ENCODE measurements at regions not wholly inside any gene's neighbourhood (a gene's known extent, or its start where the extent isn't known, plus 50 kb on each side); places are given as distances from the start of the nearest gene placed in this dataset.

DNA sequence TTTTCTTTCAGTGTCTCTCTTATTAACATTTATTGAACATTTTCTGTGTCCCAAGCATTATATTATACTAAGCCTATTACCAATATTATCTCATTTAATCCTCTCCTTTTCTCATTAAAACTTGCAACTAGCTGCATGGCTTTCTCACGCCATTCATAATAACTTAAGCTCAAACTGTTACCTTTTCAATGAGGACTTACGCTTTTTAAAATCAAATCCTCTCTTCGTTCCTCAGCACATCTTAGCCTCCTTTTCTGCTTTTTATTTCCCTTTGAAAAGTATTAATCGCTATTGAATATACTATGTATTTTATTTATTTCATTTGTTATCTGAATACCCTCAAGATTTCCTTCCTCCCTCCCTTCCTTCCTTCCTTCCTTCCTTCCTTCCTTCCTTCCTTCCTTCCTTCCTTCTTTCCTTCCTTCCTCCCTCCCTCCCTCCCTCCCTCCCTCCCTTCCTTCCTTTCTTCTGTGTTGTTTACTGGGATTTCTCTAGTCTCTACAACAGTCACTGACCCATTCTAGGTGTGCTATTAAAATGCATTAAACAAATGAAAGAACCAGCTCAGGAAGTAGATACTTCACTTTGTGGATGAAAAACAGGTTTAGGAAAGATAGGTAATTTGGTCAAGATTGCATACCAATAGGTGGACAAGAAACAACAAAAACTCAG, 294.1 kb upstream of the TUT7 start:
- TF ChIP-seq, protein P1, sequence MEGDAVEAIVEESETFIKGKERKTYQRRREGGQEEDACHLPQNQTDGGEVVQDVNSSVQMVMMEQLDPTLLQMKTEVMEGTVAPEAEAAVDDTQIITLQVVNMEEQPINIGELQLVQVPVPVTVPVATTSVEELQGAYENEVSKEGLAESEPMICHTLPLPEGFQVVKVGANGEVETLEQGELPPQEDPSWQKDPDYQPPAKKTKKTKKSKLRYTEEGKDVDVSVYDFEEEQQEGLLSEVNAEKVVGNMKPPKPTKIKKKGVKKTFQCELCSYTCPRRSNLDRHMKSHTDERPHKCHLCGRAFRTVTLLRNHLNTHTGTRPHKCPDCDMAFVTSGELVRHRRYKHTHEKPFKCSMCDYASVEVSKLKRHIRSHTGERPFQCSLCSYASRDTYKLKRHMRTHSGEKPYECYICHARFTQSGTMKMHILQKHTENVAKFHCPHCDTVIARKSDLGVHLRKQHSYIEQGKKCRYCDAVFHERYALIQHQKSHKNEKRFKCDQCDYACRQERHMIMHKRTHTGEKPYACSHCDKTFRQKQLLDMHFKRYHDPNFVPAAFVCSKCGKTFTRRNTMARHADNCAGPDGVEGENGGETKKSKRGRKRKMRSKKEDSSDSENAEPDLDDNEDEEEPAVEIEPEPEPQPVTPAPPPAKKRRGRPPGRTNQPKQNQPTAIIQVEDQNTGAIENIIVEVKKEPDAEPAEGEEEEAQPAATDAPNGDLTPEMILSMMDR (IDR thresholded peaks at IDR 0.05; ENCODE audit: low read depth, low read length, missing control alignments), result no peak
- H3K4me3 ChIP-seq (replicated peaks; ENCODE audit: low read depth, low read length), result no peak overlapping the region

DNA sequence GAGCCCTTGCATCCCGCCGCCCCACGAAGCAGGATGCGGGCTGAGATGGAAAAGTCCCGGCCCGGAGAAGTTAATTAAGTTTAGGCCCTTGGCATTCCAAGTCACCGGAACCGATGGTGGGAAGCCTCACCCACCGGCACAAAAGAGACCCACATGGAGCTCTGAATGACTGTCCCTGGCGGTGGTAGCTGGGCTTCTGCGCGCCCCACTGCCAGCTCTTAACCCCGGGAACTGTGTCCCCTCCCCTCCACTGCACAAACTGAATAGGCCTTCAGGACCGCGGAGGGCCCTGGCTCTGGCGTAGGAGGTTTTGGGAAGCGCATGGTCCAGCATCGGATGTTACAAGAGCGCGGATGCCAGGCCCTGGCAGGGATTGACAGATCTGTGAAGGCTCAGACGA, 291.1 kb upstream of the TUT7 start:
- DNase-seq (ENCODE audit: extremely low read depth, low read depth), result no peak
- TF ChIP-seq, protein P1 (IDR thresholded peaks at IDR 0.05; ENCODE audit: low read depth, low read length, missing control alignments), result no peak
- H3K4me3 ChIP-seq (replicated peaks; ENCODE audit: low read depth, low read length), result no peak overlapping the region

More for the DNA sequence above, 294.1 kb upstream of the TUT7 start:
- DNase-seq (ENCODE audit: extremely low read depth, low read depth), result no peak

DNA sequence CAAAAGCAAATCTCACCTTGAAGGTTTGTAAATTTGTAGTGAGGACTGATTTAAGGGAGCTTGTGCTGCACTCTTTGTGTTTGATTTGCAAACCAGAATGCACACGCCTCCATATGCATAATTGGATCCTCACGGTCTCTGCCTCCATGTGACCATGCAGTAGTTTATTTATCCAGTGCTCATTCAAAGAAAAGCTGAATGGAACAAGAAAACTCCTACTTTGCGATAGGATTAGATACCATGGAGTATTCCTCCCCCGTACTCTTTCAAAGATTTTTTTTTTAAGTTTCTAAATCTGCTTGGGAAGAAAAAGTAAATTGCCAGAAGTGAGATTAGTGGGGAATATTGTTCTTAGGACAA, 290.4 kb upstream of the TUT7 start:
- no peak for DNase-seq (ENCODE audit: extremely low read depth, low read depth)
- H3K4me3 ChIP-seq (replicated peaks; ENCODE audit: low read depth, low read length), result no peak overlapping the region
- TF ChIP-seq, protein P1 (IDR thresholded peaks at IDR 0.05; ENCODE audit: low read depth, low read length, missing control alignments), result no peak

DNA sequence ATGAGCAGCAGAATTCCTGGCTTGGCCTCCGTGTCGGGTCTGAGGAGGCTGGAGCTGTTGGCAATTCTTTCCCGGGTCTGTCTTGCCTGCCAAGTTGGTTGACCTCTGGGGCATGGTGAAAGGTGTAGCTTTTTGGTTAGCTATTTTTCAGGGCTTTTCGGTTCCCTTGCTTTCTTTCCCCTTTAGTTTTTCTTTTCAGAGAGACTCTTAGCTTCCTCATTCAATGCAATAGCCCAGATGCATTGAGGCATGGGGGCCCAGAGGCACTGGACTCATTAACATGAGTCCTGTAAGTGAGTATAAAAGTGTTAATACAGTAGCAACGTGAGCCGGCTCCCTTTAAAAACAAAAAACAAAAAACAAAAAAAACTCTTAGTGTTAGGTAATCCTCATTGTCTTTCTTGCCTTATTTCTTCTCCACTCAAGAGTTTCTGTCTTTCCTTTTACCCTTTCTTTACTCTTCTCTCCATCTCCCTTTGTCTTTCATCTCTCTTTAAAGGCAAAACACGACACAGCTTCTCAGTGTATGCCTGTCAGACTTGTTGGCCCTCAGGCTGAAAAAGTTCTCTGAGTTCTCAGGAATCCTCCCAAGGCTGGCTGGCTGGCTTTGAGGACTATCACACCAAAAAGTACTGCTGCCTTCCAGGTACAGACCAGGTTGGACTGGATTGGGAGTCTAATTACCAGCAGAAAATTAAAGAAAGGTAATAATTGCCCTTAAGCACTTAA, 289.9 kb upstream of the TUT7 start:
- TF ChIP-seq, protein P1 (IDR thresholded peaks at IDR 0.05; ENCODE audit: low read depth, low read length, missing control alignments), result no peak
- H3K4me3 ChIP-seq (replicated peaks; ENCODE audit: low read depth, low read length), result no peak overlapping the region
- DNase-seq (ENCODE audit: extremely low read depth, low read depth), result no peak

DNA sequence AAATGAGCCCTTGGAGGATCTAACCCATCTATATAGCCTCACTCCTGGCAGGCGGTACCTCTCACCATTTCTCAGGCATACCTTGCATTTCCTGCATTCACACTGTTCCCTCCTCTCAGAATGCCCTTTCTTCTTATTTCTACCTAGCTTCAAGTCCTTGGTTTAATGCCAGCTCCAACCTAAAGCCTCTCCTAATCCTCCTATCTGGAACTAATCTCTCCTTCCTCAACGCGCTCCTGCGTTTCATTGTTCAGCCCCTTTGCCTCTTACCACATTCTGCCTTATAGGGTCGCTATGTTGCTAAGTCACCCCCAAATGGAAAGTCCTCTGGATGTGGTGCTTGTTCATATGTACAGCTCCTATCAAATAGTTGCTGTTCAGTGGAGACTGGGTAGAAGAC, 288.5 kb upstream of the TUT7 start:
- no peak overlapping the region for H3K4me3 ChIP-seq (replicated peaks; ENCODE audit: low read depth, low read length)
- DNase-seq (ENCODE audit: extremely low read depth, low read depth), result no peak
- TF ChIP-seq, protein P1 (IDR thresholded peaks at IDR 0.05; ENCODE audit: low read depth, low read length, missing control alignments), result no peak

DNA sequence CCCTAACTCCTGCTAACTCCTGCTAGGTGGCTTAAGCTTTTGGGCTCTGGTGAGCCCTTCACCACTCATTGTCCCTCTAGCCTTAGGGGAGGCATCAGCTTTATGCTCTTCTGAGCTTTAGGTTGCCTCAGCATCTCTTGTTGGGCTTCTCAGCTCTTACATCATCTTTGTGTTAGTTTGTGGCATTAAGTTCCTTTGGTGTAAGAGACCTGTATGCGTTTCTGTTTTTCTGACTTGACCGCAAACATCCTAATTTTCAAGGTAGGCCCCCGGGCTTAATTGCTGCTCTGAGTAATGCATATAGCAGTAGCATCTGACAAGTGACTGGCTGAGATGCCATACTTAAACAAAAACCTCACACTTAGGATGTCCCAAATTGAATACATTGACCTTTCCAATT, 287.8 kb upstream of the TUT7 start:
- TF ChIP-seq, protein P1 (IDR thresholded peaks at IDR 0.05; ENCODE audit: low read depth, low read length, missing control alignments), result no peak
- DNase-seq (ENCODE audit: extremely low read depth, low read depth), result no peak
- no peak overlapping the region for H3K4me3 ChIP-seq (replicated peaks; ENCODE audit: low read depth, low read length)
